PC-3 (cell line): ENCODE measurements at regions not wholly inside any gene's neighbourhood (a gene's known extent, or its start where the extent isn't known, plus 50 kb on each side); places are given as distances from the start of the nearest gene placed in this dataset.

Experiments
- CTCF ChIP-seq: fragments of 300-600 bp; sonication (generic); conservative IDR thresholded peaks from 2 replicates; pipeline ENCODE4 v1.5.1; 2017; ENCODE audit warnings: antibody characterized with exemption, low read depth, mild to moderate bottlenecking, low read length
- EZH2 ChIP-seq: fragments of 300-600 bp; sonication (generic); IDR thresholded peaks from one replicate; pipeline ENCODE4 v1.6.1; 2017; ENCODE audit warnings: antibody characterized with exemption, mild to moderate bottlenecking, low read length; ENCODE audit not compliant: unreplicated experiment

- no peak for TF ChIP-seq CTCF
- no peak for TF ChIP-seq EZH2
These were observed 1935.4 kb upstream of the PCDH20 start for GRCh38 chr13:63351081-63351480.
